HEK293T (cell line): ENCODE measurements at regions not wholly inside any gene's neighbourhood (a gene's known extent, or its start where the extent isn't known, plus 50 kb on each side); places are given as distances from the start of the nearest gene placed in this dataset.

Experiments used
- BHLHE40 ChIP-seq: fragments of 450-650 bp; IDR thresholded peaks from 2 replicates; pipeline ENCODE4 v1.6.1; 2016; ENCODE audit warnings: mild to moderate bottlenecking, moderate library complexity, borderline replicate concordance
- CTBP1 ChIP-seq: fragments of 450-650 bp; IDR thresholded peaks from 2 replicates; pipeline ENCODE4 v1.6.1; 2016; ENCODE audit warnings: borderline replicate concordance
- ELF4 ChIP-seq: fragments of 450-650 bp; IDR thresholded peaks from 2 replicates; pipeline ENCODE4 v1.6.1; 2017; ENCODE audit warnings: antibody characterized with exemption
- FOXK2 ChIP-seq: fragments of 450-650 bp; IDR thresholded peaks from 2 replicates; pipeline ENCODE4 v1.6.1; 2016; ENCODE audit warnings: mild to moderate bottlenecking
- FOXM1 ChIP-seq: fragments of 450-650 bp; IDR thresholded peaks from 2 replicates; pipeline ENCODE4 v1.6.1; 2017; ENCODE audit warnings: mild to moderate bottlenecking, borderline replicate concordance
- HDGF ChIP-seq: fragments of 450-650 bp; IDR thresholded peaks from 2 replicates; pipeline ENCODE4 v1.6.1; 2017; ENCODE audit warnings: antibody characterized with exemption, borderline replicate concordance
- LEF1 ChIP-seq: fragments of 450-650 bp; IDR thresholded peaks from 2 replicates; pipeline ENCODE4 v1.6.1; 2017; ENCODE audit warnings: mild to moderate bottlenecking, borderline replicate concordance
- SP1 ChIP-seq: fragments of 450-650 bp; IDR thresholded peaks from 2 replicates; pipeline ENCODE4 v1.6.1; 2017
- TARDBP ChIP-seq: fragments of 450-650 bp; IDR thresholded peaks from 2 replicates; pipeline ENCODE4 v1.6.1; 2016

DNA sequence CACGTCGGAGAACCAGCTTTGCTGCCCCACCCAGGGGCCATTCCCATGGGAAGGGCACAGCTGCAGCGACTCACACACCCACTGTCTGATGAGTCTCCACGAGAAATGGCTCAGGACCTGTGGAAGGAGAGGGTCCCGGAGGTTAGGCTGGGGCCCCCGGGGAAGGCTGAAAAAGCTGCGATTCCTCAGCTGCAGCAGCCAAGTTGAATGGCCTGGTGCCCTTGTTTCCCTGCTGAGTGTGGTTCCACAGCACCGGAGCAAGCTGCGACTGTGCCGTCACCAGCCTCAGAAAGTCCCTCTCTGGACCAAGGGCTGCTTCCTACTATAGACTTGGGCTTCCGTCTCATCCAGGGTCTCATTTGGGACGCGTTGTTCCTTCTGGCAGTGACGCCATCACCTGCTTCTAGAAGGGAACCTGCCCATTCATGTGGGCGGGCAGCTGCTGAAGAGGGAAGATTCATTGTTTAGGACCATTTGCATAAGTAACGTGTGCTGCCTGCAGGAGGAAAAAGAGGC is 180.2 kb downstream of the INHBB start:
- TF ChIP-seq BHLHE40 (no peak), HDGF (no peak), SP1 (no peak), CTBP1 (no peak), FOXK2 (no peak), ELF4 (no peak), FOXM1 (no peak), LEF1 (no peak), TARDBP (no peak)
